WTC11 (cell line): ENCODE measurements at regions not wholly inside any gene's neighbourhood (a gene's known extent, or its start where the extent isn't known, plus 50 kb on each side); places are given as distances from the start of the nearest gene placed in this dataset.

ENCODE experiments used
- ATAC-seq: fragments of 200-7000 bp; cut with Tn5 transposase; 2 replicates; pipeline ENCODE4 v1.10.0; 2021; ENCODE audit warnings: mild to moderate bottlenecking, moderate library complexity
- CTCF ChIA-PET: fragments of 300-600 bp; sonication (Branson Sonifier 250); formaldehyde crosslinking; loops from one replicate; lab custom pipeline; 2021; ENCODE audit warnings: antibody characterized with exemption; lab: Charles Lee
- POLR2A ChIA-PET: fragments of 350-600 bp; sonication (Branson Sonifier 250); formaldehyde crosslinking; loops from one replicate; lab custom pipeline; 2021; ENCODE audit warnings: antibody characterized with exemption; lab: Charles Lee
- DNase-seq: peaks from one replicate; pipeline ENCODE4 v3.0.0; 2021; ENCODE audit warnings: low spot score
- H3K27ac Mint-ChIP-seq: 2 replicates; pipeline ENCODE4 v1.8.0; 2021; ENCODE audit warnings: mixed read lengths
- H3K27me3 Mint-ChIP-seq: 2 replicates; pipeline ENCODE4 v1.8.0; 2021; ENCODE audit warnings: low read depth, mild to moderate bottlenecking, moderate library complexity, mixed read lengths
- H3K36me3 Mint-ChIP-seq: 2 replicates; pipeline ENCODE4 v1.8.0; 2021; ENCODE audit warnings: mixed read lengths
- H3K4me1 Mint-ChIP-seq: 2 replicates; pipeline ENCODE4 v1.8.0; 2022; ENCODE audit warnings: mixed read lengths
- H3K4me3 Mint-ChIP-seq: 2 replicates; pipeline ENCODE4 v1.8.0; 2021; ENCODE audit warnings: mild to moderate bottlenecking, moderate library complexity, mixed read lengths
- H3K9me3 Mint-ChIP-seq: 2 replicates; pipeline ENCODE4 v1.8.0; 2021; ENCODE audit warnings: mixed read lengths
- ATF3 ChIP-seq: sonication (generic); formaldehyde crosslinking; conservative IDR thresholded peaks from 2 replicates; pipeline ENCODE4 v1.8.1; 2022; ENCODE audit warnings: mild to moderate bottlenecking, missing genetic modification reagents
- IRF1 ChIP-seq: sonication (generic); formaldehyde crosslinking; IDR thresholded peaks from 2 replicates; pipeline ENCODE4 v1.8.0; 2023; ENCODE audit warnings: missing genetic modification reagents
- JAZF1 ChIP-seq: fragments of 250-450 bp; sonication (Bioruptor Pico); IDR thresholded peaks from 2 replicates; pipeline ENCODE4 v1.9.0; 2021; ENCODE audit warnings: moderate library complexity, mild to moderate bottlenecking, inconsistent platforms
- NFATC4 ChIP-seq: fragments of 250-450 bp; sonication (Bioruptor Pico); IDR thresholded peaks from 2 replicates; pipeline ENCODE4 v1.9.0; 2021; ENCODE audit warnings: mild to moderate bottlenecking
- NFE2L1 ChIP-seq: sonication (generic); formaldehyde crosslinking; IDR thresholded peaks from 2 replicates; pipeline ENCODE4 v1.8.1; 2023; ENCODE audit warnings: missing genetic modification reagents
- RELA ChIP-seq: sonication (generic); formaldehyde crosslinking; IDR thresholded peaks from 2 replicates; pipeline ENCODE4 v1.8.1; 2022; ENCODE audit warnings: missing genetic modification reagents, mild to moderate bottlenecking, borderline replicate concordance
- RORB ChIP-seq: fragments of 250-450 bp; sonication (Bioruptor Pico); IDR thresholded peaks from 2 replicates; pipeline ENCODE4 v1.9.0; 2021; ENCODE audit warnings: mild to moderate bottlenecking
- SOX15 ChIP-seq: fragments of 250-450 bp; sonication (Bioruptor Pico); IDR thresholded peaks from 2 replicates; pipeline ENCODE4 v1.9.0; 2021; ENCODE audit warnings: mild to moderate bottlenecking
- USF1 ChIP-seq: sonication (generic); formaldehyde crosslinking; IDR thresholded peaks from 2 replicates; pipeline ENCODE4 v1.8.0; 2022; ENCODE audit warnings: mild to moderate bottlenecking, missing genetic modification reagents
- ZNF121 ChIP-seq: sonication (generic); formaldehyde crosslinking; IDR thresholded peaks from 2 replicates; pipeline ENCODE4 v1.8.0; 2023; ENCODE audit warnings: missing genetic modification reagents
- ZNF281 ChIP-seq: sonication (generic); formaldehyde crosslinking; IDR thresholded peaks from 2 replicates; pipeline ENCODE4 v1.8.0; 2023; ENCODE audit warnings: mild to moderate bottlenecking, missing genetic modification reagents
- TF ChIP-seq, protein P1 (sequence below): sonication (generic); formaldehyde crosslinking; IDR thresholded peaks from 2 replicates; pipeline ENCODE4 v1.8.0; 2023; ENCODE audit warnings: missing genetic modification reagents, mild to moderate bottlenecking, borderline replicate concordance
- TF ChIP-seq, protein P2 (sequence below): sonication (generic); formaldehyde crosslinking; IDR thresholded peaks from 2 replicates; pipeline ENCODE4 v1.8.1; 2023; ENCODE audit warnings: mild to moderate bottlenecking, missing genetic modification reagents, borderline replicate concordance

DNA sequence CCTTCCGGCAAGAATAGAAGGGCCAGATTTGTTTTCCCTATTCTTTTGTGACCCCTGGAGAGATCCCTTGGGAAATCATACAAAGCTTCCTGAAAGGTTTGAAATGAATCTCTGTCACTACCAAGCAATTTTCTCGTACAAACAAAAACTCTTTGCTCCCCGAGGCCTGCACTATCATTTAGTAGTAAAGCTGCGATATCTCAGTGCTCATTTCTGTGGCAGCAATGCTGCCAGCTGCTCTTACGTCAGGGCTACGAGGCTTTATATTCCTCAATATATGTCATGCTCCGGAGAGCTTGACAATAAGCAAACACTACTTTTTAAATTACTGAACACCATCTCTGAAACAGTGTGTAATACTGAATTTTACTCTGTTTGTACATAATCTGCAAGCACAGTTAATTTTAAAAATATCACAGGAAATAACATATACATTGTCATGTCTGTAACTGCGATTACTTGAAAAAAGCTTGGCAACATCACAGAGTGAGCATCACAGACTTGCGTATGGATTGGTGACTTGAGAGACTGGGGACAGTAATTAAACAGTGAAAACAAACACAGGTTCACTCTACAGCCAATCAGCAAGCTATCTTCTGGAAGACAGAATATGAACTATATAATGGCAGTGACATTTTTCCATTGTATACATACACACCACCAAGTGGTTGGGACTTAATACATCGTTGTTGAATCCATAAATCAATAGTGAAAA, 403.3 kb upstream of the NETO1 start:
- peak overlapping the region; percentile 42; the same call in 1 of the 2 replicates for H3K27ac Mint-ChIP-seq
- no peaks in the 10 kb centered on the region for H3K9me3 Mint-ChIP-seq
- H3K4me3 Mint-ChIP-seq, result no peak overlapping the region
- H3K36me3 Mint-ChIP-seq, result no peaks in the 10 kb centered on the region
- ChIA-PET CTCF (no interaction called here), POLR2A (no interaction called here)
- no peak for DNase-seq
- H3K27me3 Mint-ChIP-seq, result no peaks in the 10 kb centered on the region
- TF ChIP-seq RELA (CRISPR knock-in tag) (no peak), NFATC4 (CRISPR knock-in tag) (no peak), ZNF121 (CRISPR knock-in tag) (no peak), USF1 (CRISPR knock-in tag) (no peak), ATF3 (CRISPR knock-in tag) (no peak), SOX15 (CRISPR knock-in tag) (no peak), RORB (CRISPR knock-in tag) (no peak), IRF1 (CRISPR knock-in tag) (no peak), NFE2L1 (CRISPR knock-in tag) (no peak), JAZF1 (CRISPR knock-in tag) (no peak), ZNF281 (CRISPR knock-in tag) (no peak)
- TF ChIP-seq, protein P1, sequence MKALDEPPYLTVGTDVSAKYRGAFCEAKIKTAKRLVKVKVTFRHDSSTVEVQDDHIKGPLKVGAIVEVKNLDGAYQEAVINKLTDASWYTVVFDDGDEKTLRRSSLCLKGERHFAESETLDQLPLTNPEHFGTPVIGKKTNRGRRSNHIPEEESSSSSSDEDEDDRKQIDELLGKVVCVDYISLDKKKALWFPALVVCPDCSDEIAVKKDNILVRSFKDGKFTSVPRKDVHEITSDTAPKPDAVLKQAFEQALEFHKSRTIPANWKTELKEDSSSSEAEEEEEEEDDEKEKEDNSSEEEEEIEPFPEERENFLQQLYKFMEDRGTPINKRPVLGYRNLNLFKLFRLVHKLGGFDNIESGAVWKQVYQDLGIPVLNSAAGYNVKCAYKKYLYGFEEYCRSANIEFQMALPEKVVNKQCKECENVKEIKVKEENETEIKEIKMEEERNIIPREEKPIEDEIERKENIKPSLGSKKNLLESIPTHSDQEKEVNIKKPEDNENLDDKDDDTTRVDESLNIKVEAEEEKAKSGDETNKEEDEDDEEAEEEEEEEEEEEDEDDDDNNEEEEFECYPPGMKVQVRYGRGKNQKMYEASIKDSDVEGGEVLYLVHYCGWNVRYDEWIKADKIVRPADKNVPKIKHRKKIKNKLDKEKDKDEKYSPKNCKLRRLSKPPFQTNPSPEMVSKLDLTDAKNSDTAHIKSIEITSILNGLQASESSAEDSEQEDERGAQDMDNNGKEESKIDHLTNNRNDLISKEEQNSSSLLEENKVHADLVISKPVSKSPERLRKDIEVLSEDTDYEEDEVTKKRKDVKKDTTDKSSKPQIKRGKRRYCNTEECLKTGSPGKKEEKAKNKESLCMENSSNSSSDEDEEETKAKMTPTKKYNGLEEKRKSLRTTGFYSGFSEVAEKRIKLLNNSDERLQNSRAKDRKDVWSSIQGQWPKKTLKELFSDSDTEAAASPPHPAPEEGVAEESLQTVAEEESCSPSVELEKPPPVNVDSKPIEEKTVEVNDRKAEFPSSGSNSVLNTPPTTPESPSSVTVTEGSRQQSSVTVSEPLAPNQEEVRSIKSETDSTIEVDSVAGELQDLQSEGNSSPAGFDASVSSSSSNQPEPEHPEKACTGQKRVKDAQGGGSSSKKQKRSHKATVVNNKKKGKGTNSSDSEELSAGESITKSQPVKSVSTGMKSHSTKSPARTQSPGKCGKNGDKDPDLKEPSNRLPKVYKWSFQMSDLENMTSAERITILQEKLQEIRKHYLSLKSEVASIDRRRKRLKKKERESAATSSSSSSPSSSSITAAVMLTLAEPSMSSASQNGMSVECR, result no peak
- TF ChIP-seq, protein P2, sequence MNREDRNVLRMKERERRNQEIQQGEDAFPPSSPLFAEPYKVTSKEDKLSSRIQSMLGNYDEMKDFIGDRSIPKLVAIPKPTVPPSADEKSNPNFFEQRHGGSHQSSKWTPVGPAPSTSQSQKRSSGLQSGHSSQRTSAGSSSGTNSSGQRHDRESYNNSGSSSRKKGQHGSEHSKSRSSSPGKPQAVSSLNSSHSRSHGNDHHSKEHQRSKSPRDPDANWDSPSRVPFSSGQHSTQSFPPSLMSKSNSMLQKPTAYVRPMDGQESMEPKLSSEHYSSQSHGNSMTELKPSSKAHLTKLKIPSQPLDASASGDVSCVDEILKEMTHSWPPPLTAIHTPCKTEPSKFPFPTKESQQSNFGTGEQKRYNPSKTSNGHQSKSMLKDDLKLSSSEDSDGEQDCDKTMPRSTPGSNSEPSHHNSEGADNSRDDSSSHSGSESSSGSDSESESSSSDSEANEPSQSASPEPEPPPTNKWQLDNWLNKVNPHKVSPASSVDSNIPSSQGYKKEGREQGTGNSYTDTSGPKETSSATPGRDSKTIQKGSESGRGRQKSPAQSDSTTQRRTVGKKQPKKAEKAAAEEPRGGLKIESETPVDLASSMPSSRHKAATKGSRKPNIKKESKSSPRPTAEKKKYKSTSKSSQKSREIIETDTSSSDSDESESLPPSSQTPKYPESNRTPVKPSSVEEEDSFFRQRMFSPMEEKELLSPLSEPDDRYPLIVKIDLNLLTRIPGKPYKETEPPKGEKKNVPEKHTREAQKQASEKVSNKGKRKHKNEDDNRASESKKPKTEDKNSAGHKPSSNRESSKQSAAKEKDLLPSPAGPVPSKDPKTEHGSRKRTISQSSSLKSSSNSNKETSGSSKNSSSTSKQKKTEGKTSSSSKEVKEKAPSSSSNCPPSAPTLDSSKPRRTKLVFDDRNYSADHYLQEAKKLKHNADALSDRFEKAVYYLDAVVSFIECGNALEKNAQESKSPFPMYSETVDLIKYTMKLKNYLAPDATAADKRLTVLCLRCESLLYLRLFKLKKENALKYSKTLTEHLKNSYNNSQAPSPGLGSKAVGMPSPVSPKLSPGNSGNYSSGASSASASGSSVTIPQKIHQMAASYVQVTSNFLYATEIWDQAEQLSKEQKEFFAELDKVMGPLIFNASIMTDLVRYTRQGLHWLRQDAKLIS, result no peak
- H3K4me1 Mint-ChIP-seq, result no peaks in the 10 kb centered on the region
- no peak for ATAC-seq
